Choroid plexus epithelial cell (primary cell): ENCODE measurements at regions not wholly inside any gene's neighbourhood (a gene's known extent, or its start where the extent isn't known, plus 50 kb on each side); places are given as distances from the start of the nearest gene placed in this dataset.

Source experiments
- DNase-seq: peaks from one replicate; pipeline ENCODE4 v3.0.0-alpha.2; 2010; ENCODE audit warnings: low read depth
- H3K4me3 ChIP-seq: 2 replicates; pipeline ENCODE4 v1.5.1; 2011; ENCODE audit warnings: low read depth, mild to moderate bottlenecking, control low read depth, low read length, moderate library complexity
- CTCF ChIP-seq: conservative IDR thresholded peaks from 2 replicates; pipeline ENCODE4 v1.5.1; 2011; ENCODE audit warnings: low read depth, mild to moderate bottlenecking, control low read depth, inconsistent platforms, low read length, moderate library complexity

DNA sequence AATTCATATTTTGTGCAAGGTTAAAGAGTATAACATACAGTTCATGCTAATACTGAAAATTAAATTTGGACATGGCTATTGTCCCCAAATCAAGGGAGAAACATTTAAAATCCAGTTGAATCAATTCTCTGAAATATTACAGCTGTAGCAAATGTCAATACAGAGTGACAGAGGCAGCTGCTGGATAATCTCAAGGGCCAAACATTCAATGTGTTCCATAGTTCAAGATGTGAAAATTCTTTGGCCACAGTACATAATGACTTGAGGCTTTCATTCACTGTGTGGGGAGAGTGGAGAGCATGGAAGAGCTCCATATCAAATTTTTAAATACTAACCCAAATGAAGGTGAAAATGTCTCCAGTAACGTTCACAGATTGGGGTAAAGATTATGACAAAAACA is 1192.8 kb upstream of the CADM2 start:
- no peak overlapping the region for H3K4me3 ChIP-seq
- DNase-seq: no peak
- TF ChIP-seq CTCF: no peak

DNA sequence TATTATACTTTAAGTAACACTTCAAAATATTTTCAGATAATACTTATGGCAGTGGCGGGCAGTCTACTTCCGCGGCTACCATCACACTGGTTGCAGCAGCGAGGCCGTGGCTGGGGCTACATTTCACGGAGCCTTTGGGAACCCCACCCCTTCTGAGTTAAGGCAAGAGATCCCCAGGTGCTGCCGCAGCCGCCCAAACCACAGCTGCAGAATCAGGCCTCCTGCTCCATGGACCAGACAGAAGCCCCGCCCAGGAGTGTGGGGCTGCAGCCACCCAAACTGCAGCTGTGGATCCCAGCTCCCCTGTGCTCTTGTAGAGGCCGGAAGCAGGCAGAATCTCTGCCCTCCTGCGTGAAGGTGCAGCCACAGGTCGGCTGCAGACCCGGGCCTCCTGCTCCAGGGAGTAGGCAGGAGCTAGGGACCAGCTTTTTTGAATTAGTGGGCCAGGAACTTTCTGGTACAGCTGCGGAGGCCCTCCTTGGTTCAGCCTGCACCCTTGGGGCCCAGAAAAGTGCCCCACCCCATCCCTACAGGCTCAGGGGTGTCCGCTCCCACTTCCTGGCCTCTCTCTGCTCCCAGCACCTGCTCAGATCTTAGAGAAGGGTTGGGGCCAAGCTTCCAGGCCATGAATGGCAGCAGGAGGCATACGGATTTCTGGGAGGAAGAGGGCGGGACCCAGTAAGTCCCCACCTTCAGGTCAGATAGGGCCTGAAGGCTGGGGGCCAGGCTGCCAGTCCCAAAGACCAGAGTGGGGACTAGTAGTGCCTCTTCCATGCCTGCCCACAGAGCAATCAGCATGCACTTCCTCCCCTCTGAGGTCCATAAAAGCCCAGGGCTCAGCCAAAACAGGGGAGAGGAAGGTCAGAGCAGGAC is 1188.8 kb upstream of the CADM2 start:
- no peak for DNase-seq
- no peak overlapping the region for H3K4me3 ChIP-seq
- TF ChIP-seq CTCF: no peak

DNA sequence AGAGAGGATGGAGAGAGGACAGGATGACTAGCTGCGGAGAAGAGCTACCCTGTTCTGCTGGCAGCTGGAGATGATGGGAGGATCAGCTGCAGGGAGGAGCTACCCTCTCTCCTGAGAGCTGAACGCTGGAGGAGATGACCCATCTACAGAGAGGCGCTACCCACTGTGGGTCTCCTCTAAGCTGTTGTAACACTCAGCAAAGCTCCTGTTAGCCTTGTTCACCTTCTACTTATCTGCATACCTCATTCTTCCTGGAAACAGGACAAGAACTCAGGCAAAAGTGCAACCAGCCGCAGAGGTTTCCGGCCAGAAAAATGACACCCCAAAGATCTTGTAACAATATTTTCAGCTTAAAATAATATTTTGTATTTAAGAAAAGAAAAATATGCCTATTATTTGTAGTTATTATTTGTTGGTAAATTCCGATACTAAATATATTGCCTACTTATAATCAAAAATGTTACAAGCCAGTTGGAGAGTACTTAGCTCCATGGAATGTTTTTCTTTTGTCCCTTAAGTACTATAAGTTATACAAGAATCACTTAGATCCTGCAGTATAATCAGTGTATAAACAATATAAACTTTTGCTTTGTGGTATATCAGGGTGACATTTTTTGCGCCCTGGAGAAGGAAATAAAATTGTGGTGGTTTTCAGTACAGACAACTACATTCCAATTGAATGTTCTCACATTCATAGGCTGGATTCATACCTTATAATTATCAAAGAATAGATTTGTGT is 1188.0 kb upstream of the CADM2 start:
- H3K4me3 ChIP-seq: no peak overlapping the region
- no peak for DNase-seq
- TF ChIP-seq CTCF: no peak

DNA sequence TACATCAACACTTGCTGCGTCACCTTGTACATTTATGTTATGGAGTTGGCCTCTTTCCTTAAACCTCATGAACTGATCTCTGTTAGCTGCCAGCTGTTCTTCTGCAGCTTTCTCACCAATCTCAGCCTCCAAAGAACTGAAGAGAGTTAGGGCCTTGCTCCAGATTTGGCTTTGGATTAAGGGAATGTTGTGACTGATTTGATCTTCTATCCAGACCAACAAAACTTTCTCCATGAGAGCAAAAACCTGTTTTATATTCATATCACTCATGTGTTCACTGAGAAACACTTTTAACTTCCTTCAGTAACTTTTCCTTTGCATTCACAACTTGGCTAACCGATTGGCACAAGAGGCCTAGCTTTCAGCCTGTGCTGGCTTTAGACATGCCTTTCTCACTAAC is 1156.0 kb upstream of the CADM2 start:
- no peak for DNase-seq
- H3K4me3 ChIP-seq: no peak overlapping the region

GRCh38 chr3:83807511-83807910 is 1151.3 kb upstream of the CADM2 start:
- H3K4me3 ChIP-seq: no peak overlapping the region
- no peak for DNase-seq
- no peak for TF ChIP-seq CTCF

More for the DNA sequence above, 1156.0 kb upstream of the CADM2 start:
- no peak for TF ChIP-seq CTCF

DNA sequence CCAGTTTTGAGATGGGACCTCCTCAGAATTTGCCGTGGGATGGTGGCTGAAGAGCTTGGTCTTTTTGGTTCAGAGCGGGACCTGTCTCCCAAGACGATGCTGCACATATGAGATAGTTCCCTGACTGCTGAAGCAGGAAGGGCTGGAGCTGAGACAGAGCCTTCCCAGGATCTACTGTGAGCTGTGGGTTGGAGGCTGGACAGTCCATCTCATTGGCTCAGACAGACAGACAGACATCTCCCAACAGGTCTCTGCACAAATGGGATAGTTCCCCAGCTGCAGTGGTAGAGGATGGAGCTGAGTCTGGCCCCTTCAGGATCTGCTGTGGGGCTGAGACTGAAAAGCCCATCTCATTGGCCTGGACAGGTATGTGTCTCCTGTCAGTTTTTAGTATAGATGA is 1145.6 kb upstream of the CADM2 start:
- TF ChIP-seq CTCF: no peak
- no peak overlapping the region for H3K4me3 ChIP-seq
- no peak for DNase-seq
